ENCODE measurements at regions not wholly inside any gene's neighbourhood (a gene's known extent, or its start where the extent isn't known, plus 50 kb on each side); places are given as distances from the start of the nearest gene placed in this dataset.

DNA sequence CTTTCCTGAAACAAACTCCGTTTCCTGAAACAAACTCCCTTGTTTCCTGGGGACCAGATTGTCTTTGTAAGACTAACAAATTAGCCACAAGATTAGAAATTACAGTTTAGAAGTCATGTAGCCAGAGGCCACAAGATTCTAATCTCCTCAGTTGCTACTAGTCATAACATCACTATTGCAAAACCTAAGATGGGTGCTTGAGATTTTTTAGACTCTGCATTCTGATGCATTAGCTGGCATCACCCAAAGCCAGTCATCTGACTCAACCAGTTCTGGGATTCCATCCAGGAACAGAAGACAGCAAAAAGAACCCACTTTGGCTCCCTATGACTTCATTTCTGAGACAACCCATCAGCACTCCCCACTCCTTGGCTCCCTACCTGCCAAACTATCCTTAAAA, 367.9 kb upstream of the MBL2 start:
- Histone ChIP-seq H3K4me1 (ENCODE audit: control insufficient read depth, insufficient read depth, low read length) (no peaks in the 10 kb centered on the region), H3K9ac (ENCODE audit: low read length in 2 of 2) (no peak overlapping the region), H3K4me3 (ENCODE audit: low read length in 2 of 2) (no peak overlapping the region), H3K36me3 (ENCODE audit: control insufficient read depth in 2 of 2, insufficient read depth in 2 of 2, low read length in 2 of 2) (no peaks in the 10 kb centered on the region), H3K27me3 (ENCODE audit: control insufficient read depth in 1 of 2, insufficient read depth in 2 of 2, low read length in 2 of 2) (no peaks in the 10 kb centered on the region), H3K9me3 (ENCODE audit: control insufficient read depth in 2 of 2, low read length in 2 of 2) (no peaks in the 10 kb centered on the region), H3K27ac (ENCODE audit: low read length) (no peak overlapping the region)

DNA sequence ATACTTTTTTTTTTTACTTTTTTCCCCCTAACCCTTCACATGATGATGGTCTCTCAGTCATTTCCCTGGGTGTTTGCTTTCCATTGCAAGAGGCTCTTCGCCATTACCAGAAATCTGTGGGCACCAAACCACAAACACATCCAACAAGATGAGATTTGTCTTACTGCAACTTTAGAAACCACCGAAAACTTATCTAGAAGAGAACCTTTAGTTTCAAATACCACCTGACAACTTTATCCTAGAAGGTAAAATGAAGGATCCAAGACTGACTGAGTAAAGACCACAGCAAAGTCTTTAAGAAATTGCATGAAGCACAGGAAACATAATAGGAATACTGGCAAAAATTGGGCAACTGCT, 363.3 kb upstream of the MBL2 start:
- no peaks in the 10 kb centered on the region for H3K9me3 ChIP-seq (ENCODE audit: control insufficient read depth in 2 of 2, low read length in 2 of 2)
- no peaks in the 10 kb centered on the region for H3K36me3 ChIP-seq (ENCODE audit: control insufficient read depth in 2 of 2, insufficient read depth in 2 of 2, low read length in 2 of 2)
- no peaks in the 10 kb centered on the region for H3K27me3 ChIP-seq (ENCODE audit: control insufficient read depth in 1 of 2, insufficient read depth in 2 of 2, low read length in 2 of 2)
- H3K4me1 ChIP-seq (ENCODE audit: control insufficient read depth, insufficient read depth, low read length), result no peaks in the 10 kb centered on the region
- H3K4me3 ChIP-seq (ENCODE audit: low read length in 2 of 2), result no peak overlapping the region
- no peak overlapping the region for H3K27ac ChIP-seq (ENCODE audit: low read length)
- no peak overlapping the region for H3K9ac ChIP-seq (ENCODE audit: low read length in 2 of 2)

DNA sequence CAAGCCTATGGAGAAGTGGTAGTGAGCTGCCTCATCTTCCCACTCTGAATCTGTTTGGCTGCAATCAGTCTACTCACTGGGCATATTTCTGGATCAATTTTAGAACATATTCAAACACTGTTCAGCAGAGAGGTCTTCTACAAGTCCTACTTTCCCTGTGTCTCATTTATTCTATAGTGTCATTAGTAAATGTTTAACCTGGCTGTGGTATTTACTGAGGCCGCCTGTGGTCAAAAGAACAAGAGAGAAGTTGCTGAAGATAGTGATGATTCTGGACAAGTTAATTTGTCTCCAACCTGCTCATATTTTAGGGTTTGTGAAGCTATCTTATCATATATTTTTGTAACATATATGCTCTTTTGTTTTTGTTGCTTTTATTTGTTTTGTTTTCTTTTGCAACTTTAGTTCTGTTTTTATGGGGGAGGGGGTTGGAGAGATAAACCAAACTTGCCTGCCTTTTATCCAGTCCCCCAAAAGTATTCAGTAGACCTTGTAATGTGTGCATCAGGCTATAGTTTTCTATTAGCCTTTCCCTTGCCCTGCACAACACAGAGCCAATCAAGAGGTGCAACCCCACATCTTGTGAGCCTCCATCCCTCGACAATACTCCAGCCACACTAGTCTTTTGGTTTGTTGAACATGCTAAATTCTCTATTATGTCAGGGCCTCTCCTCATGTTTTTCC, 362.8 kb upstream of the MBL2 start:
- H3K36me3 ChIP-seq (ENCODE audit: control insufficient read depth in 2 of 2, insufficient read depth in 2 of 2, low read length in 2 of 2), result no peaks in the 10 kb centered on the region
- H3K4me3 ChIP-seq (ENCODE audit: low read length in 2 of 2), result no peak overlapping the region
- H3K27ac ChIP-seq (ENCODE audit: low read length), result no peak overlapping the region
- H3K9me3 ChIP-seq (ENCODE audit: control insufficient read depth in 2 of 2, low read length in 2 of 2), result no peaks in the 10 kb centered on the region
- H3K4me1 ChIP-seq (ENCODE audit: control insufficient read depth, insufficient read depth, low read length), result no peaks in the 10 kb centered on the region
- no peaks in the 10 kb centered on the region for H3K27me3 ChIP-seq (ENCODE audit: control insufficient read depth in 1 of 2, insufficient read depth in 2 of 2, low read length in 2 of 2)
- no peak overlapping the region for H3K9ac ChIP-seq (ENCODE audit: low read length in 2 of 2)

GRCh38 chr10:53134050-53134449, 361.5 kb upstream of the MBL2 start:
- H3K9me3 ChIP-seq (ENCODE audit: control insufficient read depth in 2 of 2, low read length in 2 of 2), result no peaks in the 10 kb centered on the region
- H3K4me3 ChIP-seq (ENCODE audit: low read length in 2 of 2), result no peak overlapping the region
- no peak overlapping the region for H3K9ac ChIP-seq (ENCODE audit: low read length in 2 of 2)

DNA sequence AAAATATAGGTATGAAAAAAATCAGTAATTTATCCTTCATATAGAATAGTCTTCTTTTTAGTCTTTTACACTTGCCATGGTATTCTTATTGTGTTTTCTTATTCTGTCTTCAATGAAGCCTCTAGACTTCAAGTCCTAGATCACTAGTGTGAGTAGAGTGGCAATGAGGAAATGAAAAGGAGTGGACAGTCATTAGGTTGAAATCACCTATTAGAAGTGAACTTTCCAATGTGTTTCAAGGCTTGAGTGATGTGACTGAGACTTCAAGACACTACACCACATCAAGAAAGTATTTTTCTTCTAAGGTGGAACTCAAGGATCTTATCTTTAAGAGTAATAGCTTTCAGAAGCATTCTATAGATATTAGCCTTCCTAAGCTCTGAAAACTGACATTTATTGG, 357.8 kb upstream of the MBL2 start:
- Histone ChIP-seq H3K4me3 (ENCODE audit: low read length in 2 of 2) (no peak overlapping the region), H3K36me3 (ENCODE audit: control insufficient read depth in 2 of 2, insufficient read depth in 2 of 2, low read length in 2 of 2) (no peaks in the 10 kb centered on the region), H3K4me1 (ENCODE audit: control insufficient read depth, insufficient read depth, low read length) (no peaks in the 10 kb centered on the region), H3K9me3 (ENCODE audit: control insufficient read depth in 2 of 2, low read length in 2 of 2) (no peaks in the 10 kb centered on the region), H3K9ac (ENCODE audit: low read length in 2 of 2) (no peak overlapping the region), H3K27me3 (ENCODE audit: control insufficient read depth in 1 of 2, insufficient read depth in 2 of 2, low read length in 2 of 2) (no peaks in the 10 kb centered on the region), H3K27ac (ENCODE audit: low read length) (no peak overlapping the region)

More at GRCh38 chr10:53134050-53134449, 361.5 kb upstream of the MBL2 start:
- Histone ChIP-seq H3K36me3 (ENCODE audit: control insufficient read depth in 2 of 2, insufficient read depth in 2 of 2, low read length in 2 of 2) (no peaks in the 10 kb centered on the region), H3K27ac (ENCODE audit: low read length) (no peak overlapping the region), H3K4me1 (ENCODE audit: control insufficient read depth, insufficient read depth, low read length) (no peaks in the 10 kb centered on the region), H3K27me3 (ENCODE audit: control insufficient read depth in 1 of 2, insufficient read depth in 2 of 2, low read length in 2 of 2) (no peaks in the 10 kb centered on the region)

DNA sequence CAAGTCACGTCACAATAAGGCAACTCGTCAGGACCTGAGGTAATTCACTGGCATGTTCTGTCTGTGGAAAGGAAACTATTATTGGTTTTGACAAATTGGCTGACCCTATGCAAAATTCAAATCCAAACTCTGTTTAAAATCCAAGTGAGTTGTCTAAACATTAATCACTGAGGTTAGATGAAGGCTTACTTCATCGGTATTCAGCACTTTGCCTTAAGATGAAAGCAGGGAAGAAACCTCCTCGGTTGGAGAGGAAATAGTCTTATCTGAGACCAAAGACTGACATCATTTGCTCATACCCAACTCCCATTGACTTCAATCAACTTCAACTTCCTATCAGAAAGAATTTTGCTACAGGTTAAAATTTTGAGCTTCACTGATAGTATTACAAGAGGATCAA, 355.1 kb upstream of the MBL2 start:
- Histone ChIP-seq H3K9ac (ENCODE audit: low read length in 2 of 2) (no peak overlapping the region), H3K4me1 (ENCODE audit: control insufficient read depth, insufficient read depth, low read length) (no peaks in the 10 kb centered on the region), H3K36me3 (ENCODE audit: control insufficient read depth in 2 of 2, insufficient read depth in 2 of 2, low read length in 2 of 2) (no peaks in the 10 kb centered on the region), H3K4me3 (ENCODE audit: low read length in 2 of 2) (no peak overlapping the region), H3K27me3 (ENCODE audit: control insufficient read depth in 1 of 2, insufficient read depth in 2 of 2, low read length in 2 of 2) (no peaks in the 10 kb centered on the region), H3K9me3 (ENCODE audit: control insufficient read depth in 2 of 2, low read length in 2 of 2) (no peaks in the 10 kb centered on the region), H3K27ac (ENCODE audit: low read length) (no peak overlapping the region)

DNA sequence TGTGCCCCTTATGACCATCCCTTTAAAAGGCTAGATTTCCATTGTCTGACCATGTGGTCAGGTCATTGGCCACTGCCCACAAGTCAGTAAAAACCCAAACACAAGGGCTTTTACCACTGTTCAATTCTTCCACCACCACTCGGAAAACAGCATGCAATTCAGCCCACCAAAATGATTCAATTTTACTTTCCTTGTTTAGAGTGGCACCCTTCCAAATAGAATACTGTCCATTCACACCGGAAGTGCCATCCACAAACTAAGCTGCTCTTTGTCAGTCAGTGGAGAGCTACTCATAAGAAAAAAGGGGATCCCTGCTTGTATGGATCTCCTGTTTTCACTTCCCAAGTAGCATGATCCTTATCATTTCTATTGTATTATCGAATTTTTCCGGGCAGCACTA, 350.7 kb upstream of the MBL2 start:
- Histone ChIP-seq H3K27ac (ENCODE audit: low read length) (no peak overlapping the region), H3K4me3 (ENCODE audit: low read length in 2 of 2) (no peak overlapping the region), H3K9ac (ENCODE audit: low read length in 2 of 2) (no peak overlapping the region), H3K27me3 (ENCODE audit: control insufficient read depth in 1 of 2, insufficient read depth in 2 of 2, low read length in 2 of 2) (no peaks in the 10 kb centered on the region), H3K36me3 (ENCODE audit: control insufficient read depth in 2 of 2, insufficient read depth in 2 of 2, low read length in 2 of 2) (no peaks in the 10 kb centered on the region), H3K4me1 (ENCODE audit: control insufficient read depth, insufficient read depth, low read length) (no peaks in the 10 kb centered on the region), H3K9me3 (ENCODE audit: control insufficient read depth in 2 of 2, low read length in 2 of 2) (no peaks in the 10 kb centered on the region)

DNA sequence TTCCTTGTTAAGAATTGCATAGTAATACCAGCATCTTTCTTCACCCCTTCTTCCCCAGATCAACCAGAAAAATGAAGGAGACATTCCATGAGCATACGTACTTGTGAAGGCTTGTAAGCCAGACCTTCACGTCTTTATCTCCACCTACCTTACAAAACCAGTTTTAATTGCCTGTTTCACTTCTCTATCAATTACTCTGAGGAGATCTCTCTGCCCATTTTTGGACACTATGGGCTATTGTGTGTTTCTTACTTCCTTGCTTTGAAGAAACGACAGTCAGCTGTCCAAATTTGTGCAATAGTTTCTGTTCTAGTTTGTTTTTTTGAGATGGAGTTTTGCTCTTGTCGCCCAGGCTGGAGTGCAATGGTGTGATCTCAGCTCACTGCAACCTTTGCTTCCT, 349.7 kb upstream of the MBL2 start:
- H3K9me3 ChIP-seq (ENCODE audit: control insufficient read depth in 2 of 2, low read length in 2 of 2), result no peaks in the 10 kb centered on the region
- no peaks in the 10 kb centered on the region for H3K36me3 ChIP-seq (ENCODE audit: control insufficient read depth in 2 of 2, insufficient read depth in 2 of 2, low read length in 2 of 2)
- no peaks in the 10 kb centered on the region for H3K4me1 ChIP-seq (ENCODE audit: control insufficient read depth, insufficient read depth, low read length)
- H3K27me3 ChIP-seq (ENCODE audit: control insufficient read depth in 1 of 2, insufficient read depth in 2 of 2, low read length in 2 of 2), result no peaks in the 10 kb centered on the region
- H3K27ac ChIP-seq (ENCODE audit: low read length), result no peak overlapping the region
- H3K4me3 ChIP-seq (ENCODE audit: low read length in 2 of 2), result no peak overlapping the region
- no peak overlapping the region for H3K9ac ChIP-seq (ENCODE audit: low read length in 2 of 2)

DNA sequence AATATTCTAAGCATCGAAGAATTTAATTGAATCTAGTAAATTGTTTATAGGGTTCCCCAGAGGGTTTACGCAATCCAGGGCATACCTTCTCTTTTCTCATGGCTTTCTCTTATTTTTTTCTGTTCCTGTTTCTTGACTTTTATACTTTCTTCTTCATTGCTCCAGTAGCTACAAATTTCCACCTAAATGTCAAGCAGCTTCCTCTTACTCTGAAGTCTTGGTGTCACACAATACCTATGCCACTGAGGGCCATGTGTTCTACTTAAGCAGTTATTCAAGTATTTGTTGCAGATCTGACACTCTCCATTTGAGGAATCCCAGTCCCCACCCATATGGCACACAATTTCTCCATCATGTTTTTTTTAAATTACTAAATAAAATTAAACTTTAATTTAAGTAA, 343.1 kb upstream of the MBL2 start:
- Histone ChIP-seq H3K9me3 (ENCODE audit: control insufficient read depth in 2 of 2, low read length in 2 of 2) (no peaks in the 10 kb centered on the region), H3K4me1 (ENCODE audit: control insufficient read depth, insufficient read depth, low read length) (no peaks in the 10 kb centered on the region), H3K27ac (ENCODE audit: low read length) (no peak overlapping the region), H3K4me3 (ENCODE audit: low read length in 2 of 2) (no peak overlapping the region), H3K36me3 (ENCODE audit: control insufficient read depth in 2 of 2, insufficient read depth in 2 of 2, low read length in 2 of 2) (no peaks in the 10 kb centered on the region), H3K9ac (ENCODE audit: low read length in 2 of 2) (no peak overlapping the region), H3K27me3 (ENCODE audit: control insufficient read depth in 1 of 2, insufficient read depth in 2 of 2, low read length in 2 of 2) (no peaks in the 10 kb centered on the region)

- Histone ChIP-seq H3K9me3 (ENCODE audit: control insufficient read depth in 2 of 2, low read length in 2 of 2) (no peaks in the 10 kb centered on the region), H3K9ac (ENCODE audit: low read length in 2 of 2) (no peak overlapping the region)
Observed at GRCh38 chr10:53111529-53111928, 338.9 kb upstream of the MBL2 start.

DNA sequence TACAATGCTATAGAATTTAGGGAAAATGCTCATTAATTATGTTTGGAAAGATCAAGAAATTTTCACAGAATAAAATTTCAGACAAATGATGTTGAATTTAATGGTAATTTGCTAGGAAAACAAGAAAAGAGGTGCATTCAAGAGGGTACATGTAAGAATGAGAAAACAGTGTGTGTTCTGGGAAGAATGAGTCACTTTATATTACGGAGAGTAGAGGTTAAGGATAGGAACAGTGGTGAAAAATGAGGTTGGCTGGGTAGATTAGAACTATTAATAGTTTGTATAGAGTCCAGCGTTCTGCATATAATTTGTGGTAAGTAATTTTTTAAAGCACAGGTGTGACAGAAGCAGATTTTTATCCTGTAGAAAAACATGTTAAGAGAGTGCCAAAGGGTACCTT, 336.7 kb upstream of the MBL2 start:
- H3K36me3 ChIP-seq (ENCODE audit: control insufficient read depth in 2 of 2, insufficient read depth in 2 of 2, low read length in 2 of 2), result no peaks in the 10 kb centered on the region
- no peak overlapping the region for H3K4me3 ChIP-seq (ENCODE audit: low read length in 2 of 2)
- no peaks in the 10 kb centered on the region for H3K4me1 ChIP-seq (ENCODE audit: control insufficient read depth, insufficient read depth, low read length)
- H3K27ac ChIP-seq (ENCODE audit: low read length), result no peak overlapping the region
- H3K9ac ChIP-seq (ENCODE audit: low read length in 2 of 2), result no peak overlapping the region
- no peaks in the 10 kb centered on the region for H3K9me3 ChIP-seq (ENCODE audit: control insufficient read depth in 2 of 2, low read length in 2 of 2)
- no peaks in the 10 kb centered on the region for H3K27me3 ChIP-seq (ENCODE audit: control insufficient read depth in 1 of 2, insufficient read depth in 2 of 2, low read length in 2 of 2)

More at GRCh38 chr10:53111529-53111928, 338.9 kb upstream of the MBL2 start:
- Histone ChIP-seq H3K27me3 (ENCODE audit: control insufficient read depth in 1 of 2, insufficient read depth in 2 of 2, low read length in 2 of 2) (no peaks in the 10 kb centered on the region), H3K27ac (ENCODE audit: low read length) (no peak overlapping the region), H3K4me1 (ENCODE audit: control insufficient read depth, insufficient read depth, low read length) (no peaks in the 10 kb centered on the region), H3K4me3 (ENCODE audit: low read length in 2 of 2) (no peak overlapping the region), H3K36me3 (ENCODE audit: control insufficient read depth in 2 of 2, insufficient read depth in 2 of 2, low read length in 2 of 2) (no peaks in the 10 kb centered on the region)

All from stomach smooth muscle (tissue), 2 donors.